K562 (cell line): ENCODE measurements at regions not wholly inside any gene's neighbourhood (a gene's known extent, or its start where the extent isn't known, plus 50 kb on each side); places are given as distances from the start of the nearest gene placed in this dataset.
A peak's percentile ranks its signal among the peaks of the same experiment; 100 is the strongest.

Experiments
- ATAC-seq: fragments of 200-7000 bp; cut with Tn5 transposase; 3 replicates; pipeline ENCODE4 v1.9.1; 2020; ENCODE audit warnings: moderate library complexity
- BruUV-seq: library from RNA; stranded (reverse); fragments of 400-500 nt; replicated peaks from 2 replicates; lab custom pipeline; 2021; lab: Mats Ljungman, UMichigan
- CTCF ChIA-PET: fragments of 300-600 bp; formaldehyde crosslinking; extraction: SDS; loops from one replicate; lab custom pipeline; 2021; ENCODE audit warnings: low intra/inter-chr PET ratio; lab: Yijun Ruan, JAX
- POLR2A ChIA-PET: fragments of 300-600, 350-650 bp; sonication (Branson Sonifier 250); formaldehyde crosslinking; extraction: SDS; loops from one replicate; lab custom pipeline; 2021; ENCODE audit warnings: antibody characterized with exemption, inconsistent platforms; lab: Yijun Ruan, JAX
- DNase-seq, 4 experiments: peaks; one replicate each; pipeline versions ENCODE4 v3.0.0 to v3.0.0-alpha.2; 2011 to 2018; ENCODE audit warnings: low spot score in 3 of 4, mixed read lengths in 3 of 4; ENCODE audit errors: extremely low read depth in 1 of 4
- FAIRE-seq: peaks from 2 replicates; lab custom pipeline; 2011; peaks lifted over from hg19 to GRCh38; lab: Jason Lieb, UNC
- H2AFZ ChIP-seq: 2 replicates; pipeline ENCODE4 v1.6.0; 2011; ENCODE audit warnings: low read depth, low read length, control low read depth, inconsistent platforms
- H3K27ac ChIP-seq: fragments of 200-600 bp; 3 replicates; pipeline ENCODE4 v1.8.0; 2011; ENCODE audit warnings: low read depth, mild to moderate bottlenecking, control low read depth, inconsistent platforms, low read length, moderate library complexity, mixed read lengths; ENCODE audit errors: extremely low read depth
- H3K27me3 ChIP-seq, 2 experiments: fragments of 300-600 bp in 1 of 2; 2 replicates in 1 of 2; 3 replicates in 1 of 2; pipeline versions ENCODE4 v1.6.0 to v1.8.0; 2011; ENCODE audit warnings: inconsistent platforms in 2 of 2, low read length in 2 of 2, mild to moderate bottlenecking in 1 of 2, mixed read lengths in 1 of 2, moderate library complexity in 1 of 2; ENCODE audit not compliant: control insufficient read depth in 2 of 2, insufficient read depth in 2 of 2
- H3K36me3 ChIP-seq: fragments of 300-600 bp; 3 replicates; pipeline ENCODE4 v1.8.0; 2011; ENCODE audit warnings: mild to moderate bottlenecking, low read length, inconsistent platforms; ENCODE audit not compliant: control insufficient read depth, insufficient read depth
- H3K4me1 ChIP-seq, 2 experiments: fragments of 200-600 bp in 1 of 2; replicated peaks in 1 of 2; 2 replicates in 1 of 2; 3 replicates in 1 of 2; pipeline versions ENCODE4 v1.5.1 to v1.8.0; 2011; ENCODE audit warnings: inconsistent platforms in 2 of 2, low read length in 2 of 2, mild to moderate bottlenecking in 1 of 2, mixed read lengths in 1 of 2, moderate library complexity in 1 of 2; ENCODE audit not compliant: control insufficient read depth in 2 of 2, insufficient read depth in 2 of 2
- H3K4me2 ChIP-seq: 2 replicates; pipeline ENCODE4 v1.6.1; 2011; ENCODE audit warnings: low read length, control low read depth, inconsistent platforms, mixed read lengths; ENCODE audit not compliant: insufficient read depth
- H3K4me3 ChIP-seq: fragments of 200-600 bp; sonication (generic), shearing (Covaris generic); 2 replicates; pipeline ENCODE4 v1.5.1; 2016; ENCODE audit warnings: control low read depth, inconsistent platforms
- H3K79me2 ChIP-seq: fragments of 200-600 bp; 3 replicates; pipeline ENCODE4 v1.8.0; 2011; ENCODE audit warnings: low read length, inconsistent platforms; ENCODE audit not compliant: control insufficient read depth, insufficient read depth
- H3K9ac ChIP-seq, 2 experiments: 2 replicates each; pipeline versions ENCODE4 v1.6.0 to v1.6.1; 2011; ENCODE audit warnings: low read depth in 2 of 2, low read length in 2 of 2, control low read depth in 1 of 2, inconsistent platforms in 1 of 2, mild to moderate bottlenecking in 1 of 2, mixed read lengths in 1 of 2; ENCODE audit not compliant: insufficient read depth in 1 of 2
- H3K9me1 ChIP-seq: one replicate; pipeline ENCODE4 v1.6.0; 2011; ENCODE audit warnings: inconsistent platforms, mild to moderate bottlenecking, low read length, moderate library complexity; ENCODE audit not compliant: control insufficient read depth, insufficient read depth
- H3K9me3 ChIP-seq: replicated peaks from 2 replicates; pipeline ENCODE4 v1.5.1; 2011; ENCODE audit warnings: low read depth, low read length, inconsistent platforms; ENCODE audit not compliant: control insufficient read depth, insufficient read depth
- H4K20me1 ChIP-seq: replicated peaks from 2 replicates; pipeline ENCODE4 v1.6.1; 2011; ENCODE audit warnings: low read length, inconsistent platforms, mixed read lengths; ENCODE audit not compliant: control insufficient read depth, insufficient read depth
- ATF4 ChIP-seq: fragments of 450-650 bp; formaldehyde crosslinking; IDR thresholded peaks from 2 replicates; pipeline ENCODE4 v1.4.0; 2022; ENCODE audit warnings: mild to moderate bottlenecking, moderate library complexity
- CBX1 ChIP-seq: sonication (generic); IDR thresholded peaks from 2 replicates; pipeline ENCODE4 v1.6.1; 2016; ENCODE audit warnings: antibody characterized with exemption, low read depth, mild to moderate bottlenecking
- CREB3L1 ChIP-seq: fragments of 450-650 bp; IDR thresholded peaks from 2 replicates; pipeline ENCODE4 v1.6.1; 2014; ENCODE audit warnings: low read depth, mild to moderate bottlenecking, moderate library complexity, borderline replicate concordance
- MAZ ChIP-seq, 2 experiments: fragments of 450-650 bp in 1 of 2; sonication (generic) in 1 of 2; formaldehyde crosslinking; IDR thresholded peaks in 1 of 2; conservative IDR thresholded peaks in 1 of 2; 2 replicates each; pipeline versions ENCODE4 v1.4.0 to v1.5.0; 2020; ENCODE audit warnings: mild to moderate bottlenecking in 1 of 2, missing genetic modification reagents in 1 of 2
- RBM22 ChIP-seq: fragments of 200-400 bp; formaldehyde crosslinking; IDR thresholded peaks from 2 replicates; pipeline ENCODE4 v1.6.1; 2018; ENCODE audit warnings: low read length, low read depth; ENCODE audit not compliant: poor library complexity, severe bottlenecking
- RBM25 ChIP-seq: fragments of 200-400 bp; formaldehyde crosslinking; IDR thresholded peaks from 2 replicates; pipeline ENCODE4 v1.6.1; 2018; ENCODE audit warnings: low read length, low read depth, moderate library complexity; ENCODE audit not compliant: severe bottlenecking
- SMARCC2 ChIP-seq: fragments of 450-650 bp; IDR thresholded peaks from 2 replicates; pipeline ENCODE4 v1.6.1; 2017; ENCODE audit warnings: antibody characterized with exemption, moderate library complexity, mild to moderate bottlenecking, low read depth
- SRSF7 ChIP-seq: fragments of 200-400 bp; formaldehyde crosslinking; optimal IDR thresholded peaks from 2 replicates; pipeline ENCODE3; 2017; ENCODE audit warnings: mild to moderate bottlenecking, low read depth, low read length
- ZBTB26 ChIP-seq: fragments of 450-650 bp; formaldehyde crosslinking; IDR thresholded peaks from 2 replicates; pipeline ENCODE4 v1.4.0; 2022; ENCODE audit warnings: missing genetic modification characterization
- ZFP91 ChIP-seq: sonication (generic); formaldehyde crosslinking; IDR thresholded peaks from 2 replicates; pipeline ENCODE4 v1.8.0; 2022; ENCODE audit warnings: mild to moderate bottlenecking, missing genetic modification reagents
- ZKSCAN1 ChIP-seq: fragments of 150-350 bp; IDR thresholded peaks from 2 replicates; pipeline ENCODE4 v1.6.1; 2016; ENCODE audit warnings: low read depth, low read length
- ZNF133 ChIP-seq: fragments of 250-450 bp; sonication (Bioruptor Pico); IDR thresholded peaks from 2 replicates; pipeline ENCODE4 v1.4.0; 2020; ENCODE audit warnings: mild to moderate bottlenecking
- ZNF347 ChIP-seq: fragments of 450-650 bp; formaldehyde crosslinking; IDR thresholded peaks from 2 replicates; pipeline ENCODE4 v1.4.0; 2020; ENCODE audit warnings: low read depth, mild to moderate bottlenecking, moderate library complexity
- ZNF695 ChIP-seq: fragments of 450-650 bp; formaldehyde crosslinking; IDR thresholded peaks from 2 replicates; pipeline ENCODE4 v1.4.0; 2020; ENCODE audit warnings: mild to moderate bottlenecking, moderate library complexity
- WGBS: fragments of 100-300 bp; shearing (Covaris generic); methylation state at CpG from one replicate; pipeline ENCODE4 v1.1.6; 2016; ENCODE audit warnings: low coverage, mixed read lengths; ENCODE audit not compliant: insufficient coverage; ENCODE audit errors: missing lambda C conversion rate; 5-methylcytosine and 5-hydroxymethylcytosine counted together
- in situ Hi-C: fragments of 300-500 bp; cut with MboI; formaldehyde crosslinking; loops from 4 replicates; pipeline ENCODE4 v1.15.0; 2018; ENCODE audit warnings: inconsistent platforms, mixed read lengths
- intact Hi-C: fragments of 100-400 bp; cut with micrococcal nuclease; formaldehyde crosslinking; loops from 2 replicates; pipeline ENCODE4 v1.14.2; 2022

- ATAC-seq, result peak; percentile 44; the same call in 1 of the 3 replicates
- Histone ChIP-seq H3K9me3 (no peaks in the 10 kb centered on the region), H3K4me3 (no peak overlapping the region), H3K9me1 (no peaks in the 10 kb centered on the region), H3K27ac (no peak overlapping the region), H4K20me1 (no peaks in the 10 kb centered on the region), H3K4me2 (no peak overlapping the region), H3K36me3 (no peaks in the 10 kb centered on the region), H3K79me2 (no peaks in the 10 kb centered on the region), H3K4me1 (peaks cover 0 to 5% of the 10 kb centered on the region in 2 experiments; a peak in 2 of 5 replicates), H3K27me3 (no peaks in the 10 kb centered on the region), H3K9ac (no peak overlapping the region), H2AFZ (no peak overlapping the region)
- 38% methylated on average over 4 of the region's 4 CpGs for WGBS
- no peak for FAIRE-seq
- CTCF ChIA-PET, result no interaction called here
- in situ Hi-C loops, result loop anchor here (5.0 kb wide), 1 partner anchor 108 kb away; no protein-coding TSS in a partner anchor
- BruUV-seq, result no TSS peak
- POLR2A ChIA-PET, result no interaction called here
- DNase-seq, result no peak
- intact Hi-C loops, result no loop called here
- no peak for TF ChIP-seq SMARCC2
- TF ChIP-seq MAZ (CRISPR knock-in tag; conservative IDR thresholded peaks at IDR 0.05 in 1 of 2, IDR thresholded peaks at IDR 0.05 in 1 of 2), result no peak
- no peak for TF ChIP-seq ZFP91 (CRISPR knock-in tag)
- no peak for TF ChIP-seq CREB3L1
- no peak for TF ChIP-seq ZBTB26 (CRISPR knock-in tag)
- TF ChIP-seq ATF4 (CRISPR knock-in tag), result no peak
- no peak for TF ChIP-seq ZKSCAN1
- TF ChIP-seq ZNF133 (CRISPR knock-in tag), result no peak
- no peak for TF ChIP-seq ZNF695 (CRISPR knock-in tag)
- no peak for TF ChIP-seq ZNF347
- TF ChIP-seq SRSF7, result no peak
- TF ChIP-seq CBX1, result no peak
- no peak for TF ChIP-seq RBM22
- no peak for TF ChIP-seq RBM25
Measured at GRCh38 chr10:21159669-21160068, 262.6 kb upstream of the NEBL start.
